ENCODE measurements at regions not wholly inside any gene's neighbourhood (a gene's known extent, or its start where the extent isn't known, plus 50 kb on each side); places are given as distances from the start of the nearest gene placed in this dataset.

DNA sequence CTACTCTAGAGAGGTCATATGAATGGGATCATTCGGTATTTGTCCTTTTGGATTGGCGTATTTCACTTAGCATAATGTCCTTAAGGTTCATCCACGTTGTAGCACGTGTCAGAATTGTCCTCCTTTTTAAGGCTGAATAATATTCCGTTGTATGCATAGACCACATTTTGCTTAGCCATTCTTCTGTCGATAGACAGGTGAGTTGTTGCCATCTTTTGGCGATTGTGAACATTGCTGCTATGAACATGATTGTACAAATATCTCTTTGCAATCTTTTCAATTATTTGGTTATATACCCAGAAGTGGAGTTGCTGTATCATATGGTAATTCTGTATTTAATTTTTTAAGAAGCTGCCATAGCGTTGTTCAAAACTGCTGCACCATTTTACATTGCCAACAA is 52.4 kb upstream of the GOLGA8J start:
- DNase-seq = no peak
- no peak overlapping the region for H3K27ac ChIP-seq (ENCODE audit: low read length)
- H3K9ac ChIP-seq (ENCODE audit: low read length) = no peak overlapping the region
- no peak overlapping the region for H2AFZ ChIP-seq (ENCODE audit: low read length)
- H3K9me2 ChIP-seq (replicated peaks; ENCODE audit: insufficient read depth, low read length) = no peaks in the 10 kb centered on the region
- no peaks in the 10 kb centered on the region for H3K79me2 ChIP-seq (ENCODE audit: low read length)
- H3K4me2 ChIP-seq (ENCODE audit: low read depth, low read length, poor library complexity, severe bottlenecking) = no peak overlapping the region
- no peak overlapping the region for H3K4me3 ChIP-seq (ENCODE audit: low read length)
- H3K4me1 ChIP-seq (ENCODE audit: low read length) = no peaks in the 10 kb centered on the region
- no peaks in the 10 kb centered on the region for H4K20me1 ChIP-seq (ENCODE audit: insufficient read depth, low read depth, low read length)
- H3K36me3 ChIP-seq (ENCODE audit: insufficient read depth, low read length) = no peaks in the 10 kb centered on the region
- H3K27me3 ChIP-seq (ENCODE audit: low read length) = no peaks in the 10 kb centered on the region
- no peaks in the 10 kb centered on the region for H3K9me3 ChIP-seq (ENCODE audit: low read length)

- no peak overlapping the region for H3K9ac ChIP-seq (ENCODE audit: low read length)
- no peaks in the 10 kb centered on the region for H3K79me2 ChIP-seq (ENCODE audit: low read length)
- DNase-seq = no peak
- no peaks in the 10 kb centered on the region for H3K27me3 ChIP-seq (ENCODE audit: low read length)
- no peak overlapping the region for H3K4me3 ChIP-seq (ENCODE audit: low read length)
- no peaks in the 10 kb centered on the region for H4K20me1 ChIP-seq (ENCODE audit: insufficient read depth, low read depth, low read length)
- H3K36me3 ChIP-seq (ENCODE audit: insufficient read depth, low read length) = no peaks in the 10 kb centered on the region
- H3K4me1 ChIP-seq (ENCODE audit: low read length) = no peaks in the 10 kb centered on the region
- H2AFZ ChIP-seq (ENCODE audit: low read length) = no peak overlapping the region
- H3K9me2 ChIP-seq (replicated peaks; ENCODE audit: insufficient read depth, low read length) = no peaks in the 10 kb centered on the region
- no peaks in the 10 kb centered on the region for H3K9me3 ChIP-seq (ENCODE audit: low read length)
- no peak overlapping the region for H3K27ac ChIP-seq (ENCODE audit: low read length)
- H3K4me2 ChIP-seq (ENCODE audit: low read depth, low read length, poor library complexity, severe bottlenecking) = no peak overlapping the region
Observed at GRCh38 chr15:30023798-30024295, 58.9 kb upstream of the GOLGA8J start.

DNA sequence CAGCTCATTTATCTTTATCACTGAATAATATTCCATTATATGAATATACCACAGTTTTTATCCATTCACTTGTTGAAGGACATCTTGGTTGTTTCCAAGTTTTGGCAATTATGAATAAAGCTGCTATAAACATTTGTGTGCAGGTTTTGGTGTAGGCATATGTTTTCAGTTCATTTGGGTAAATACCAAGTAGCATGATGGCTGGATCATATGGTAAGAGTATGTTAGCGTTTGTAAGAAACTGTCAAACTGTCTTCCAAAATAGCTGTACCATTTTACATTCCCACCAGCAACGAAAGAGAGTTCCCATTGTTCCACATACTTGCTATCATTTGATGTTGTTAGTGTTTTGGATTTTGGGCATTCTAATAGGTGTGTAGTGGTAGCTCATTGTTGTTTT is 72.0 kb upstream of the GOLGA8J start:
- DNase-seq = no peak
- Histone ChIP-seq H3K36me3 (ENCODE audit: insufficient read depth, low read length) (no peaks in the 10 kb centered on the region), H3K79me2 (ENCODE audit: low read length) (no peaks in the 10 kb centered on the region), H3K9me3 (ENCODE audit: low read length) (no peaks in the 10 kb centered on the region), H3K9me2 (replicated peaks; ENCODE audit: insufficient read depth, low read length) (no peaks in the 10 kb centered on the region), H3K4me1 (ENCODE audit: low read length) (no peaks in the 10 kb centered on the region), H2AFZ (ENCODE audit: low read length) (no peak overlapping the region), H4K20me1 (ENCODE audit: insufficient read depth, low read depth, low read length) (no peaks in the 10 kb centered on the region), H3K4me3 (ENCODE audit: low read length) (no peak overlapping the region), H3K27me3 (ENCODE audit: low read length) (no peaks in the 10 kb centered on the region), H3K9ac (ENCODE audit: low read length) (no peak overlapping the region), H3K27ac (ENCODE audit: low read length) (no peak overlapping the region), H3K4me2 (ENCODE audit: low read depth, low read length, poor library complexity, severe bottlenecking) (no peak overlapping the region)

- Histone ChIP-seq H3K9me3 (ENCODE audit: low read length) (no peaks in the 10 kb centered on the region), H3K9ac (ENCODE audit: low read length) (no peak overlapping the region), H3K4me1 (ENCODE audit: low read length) (no peaks in the 10 kb centered on the region), H3K4me2 (ENCODE audit: low read depth, low read length, poor library complexity, severe bottlenecking) (no peak overlapping the region), H3K9me2 (replicated peaks; ENCODE audit: insufficient read depth, low read length) (no peaks in the 10 kb centered on the region), H3K79me2 (ENCODE audit: low read length) (no peaks in the 10 kb centered on the region), H3K27ac (ENCODE audit: low read length) (no peak overlapping the region), H2AFZ (ENCODE audit: low read length) (no peak overlapping the region), H3K4me3 (ENCODE audit: low read length) (no peak overlapping the region), H3K36me3 (ENCODE audit: insufficient read depth, low read length) (no peaks in the 10 kb centered on the region), H3K27me3 (ENCODE audit: low read length) (no peaks in the 10 kb centered on the region), H4K20me1 (ENCODE audit: insufficient read depth, low read depth, low read length) (no peaks in the 10 kb centered on the region)
- DNase-seq = no peak
Observed at GRCh38 chr15:30008156-30008555, 74.6 kb upstream of the GOLGA8J start.

- no peak overlapping the region for H2AFZ ChIP-seq (ENCODE audit: low read length)
- no peaks in the 10 kb centered on the region for H3K36me3 ChIP-seq (ENCODE audit: insufficient read depth, low read length)
- H3K79me2 ChIP-seq (ENCODE audit: low read length) = no peaks in the 10 kb centered on the region
- no peaks in the 10 kb centered on the region for H3K27me3 ChIP-seq (ENCODE audit: low read length)
- no peaks in the 10 kb centered on the region for H3K4me1 ChIP-seq (ENCODE audit: low read length)
- 0 out of 2 replicates have a peak, but pooled peaks cover 4% of the 10 kb centered on the region for H3K9me3 ChIP-seq (ENCODE audit: low read length)
- no peaks in the 10 kb centered on the region for H3K9me2 ChIP-seq (replicated peaks; ENCODE audit: insufficient read depth, low read length)
- no peak for DNase-seq
- no peak overlapping the region for H3K27ac ChIP-seq (ENCODE audit: low read length)
- no peaks in the 10 kb centered on the region for H4K20me1 ChIP-seq (ENCODE audit: insufficient read depth, low read depth, low read length)
- H3K4me2 ChIP-seq (ENCODE audit: low read depth, low read length, poor library complexity, severe bottlenecking) = no peak overlapping the region
- H3K4me3 ChIP-seq (ENCODE audit: low read length) = no peak overlapping the region
- no peak overlapping the region for H3K9ac ChIP-seq (ENCODE audit: low read length)
Observed at GRCh38 chr15:30001602-30002001, 81.2 kb upstream of the GOLGA8J start.

DNA sequence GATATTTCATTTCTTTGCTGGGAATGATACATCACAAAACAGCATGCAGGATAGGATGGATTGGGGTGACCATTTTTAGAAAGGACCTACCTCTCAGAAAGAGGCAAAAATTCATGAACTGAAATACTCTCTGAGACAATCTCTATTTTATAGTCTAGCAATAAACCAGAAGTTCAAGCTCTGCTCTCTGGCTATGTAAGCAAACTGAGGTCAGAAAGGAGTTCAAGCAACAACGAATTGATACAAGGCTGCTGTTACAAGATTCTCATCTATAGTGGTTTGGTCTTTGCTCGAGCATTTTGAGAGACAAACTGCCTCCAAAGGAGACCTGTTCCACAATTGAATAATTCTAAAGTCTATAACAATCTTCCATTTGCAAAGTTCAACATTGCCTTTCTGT is 84.7 kb upstream of the GOLGA8J start:
- no peak for DNase-seq
- Histone ChIP-seq H3K4me3 (ENCODE audit: low read length) (no peak overlapping the region), H3K79me2 (ENCODE audit: low read length) (no peaks in the 10 kb centered on the region), H3K9me2 (replicated peaks; ENCODE audit: insufficient read depth, low read length) (no peaks in the 10 kb centered on the region), H3K27ac (ENCODE audit: low read length) (no peak overlapping the region), H3K4me2 (ENCODE audit: low read depth, low read length, poor library complexity, severe bottlenecking) (no peak overlapping the region), H3K4me1 (ENCODE audit: low read length) (no peaks in the 10 kb centered on the region), H3K9ac (ENCODE audit: low read length) (no peak overlapping the region), H4K20me1 (ENCODE audit: insufficient read depth, low read depth, low read length) (no peaks in the 10 kb centered on the region), H3K27me3 (ENCODE audit: low read length) (no peaks in the 10 kb centered on the region), H3K36me3 (ENCODE audit: insufficient read depth, low read length) (no peaks in the 10 kb centered on the region), H3K9me3 (ENCODE audit: low read length) (peaks cover 7% of the 10 kb centered on the region; the same call in 1 of the 2 replicates), H2AFZ (ENCODE audit: low read length) (no peak overlapping the region)

DNA sequence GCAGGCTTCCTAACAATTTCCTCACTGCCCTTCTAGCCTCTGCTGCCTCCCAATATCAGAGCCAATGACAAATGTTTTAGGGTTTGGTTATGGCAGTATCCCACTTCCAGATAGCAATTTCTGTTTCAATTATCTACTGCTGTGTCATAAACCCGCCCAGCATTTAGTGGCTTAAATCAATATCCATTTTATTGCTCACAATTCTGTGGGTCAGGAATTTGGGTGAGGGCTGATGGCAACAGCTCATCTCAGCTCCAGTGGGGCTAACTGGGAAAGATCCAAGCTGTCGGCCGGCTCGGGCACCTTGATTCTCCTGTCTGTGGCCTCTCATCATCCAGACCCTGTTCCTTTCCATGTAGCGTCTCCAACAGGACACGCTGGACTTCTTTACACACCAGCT is 85.3 kb upstream of the GOLGA8J start:
- Histone ChIP-seq H3K9me3 (ENCODE audit: low read length) (peaks cover 7% of the 10 kb centered on the region; the same call in 1 of the 2 replicates), H2AFZ (ENCODE audit: low read length) (no peak overlapping the region), H3K36me3 (ENCODE audit: insufficient read depth, low read length) (no peaks in the 10 kb centered on the region), H3K4me1 (ENCODE audit: low read length) (no peaks in the 10 kb centered on the region), H3K27ac (ENCODE audit: low read length) (no peak overlapping the region), H3K79me2 (ENCODE audit: low read length) (no peaks in the 10 kb centered on the region), H3K27me3 (ENCODE audit: low read length) (no peaks in the 10 kb centered on the region), H3K4me2 (ENCODE audit: low read depth, low read length, poor library complexity, severe bottlenecking) (no peak overlapping the region), H3K9ac (ENCODE audit: low read length) (no peak overlapping the region), H3K9me2 (replicated peaks; ENCODE audit: insufficient read depth, low read length) (no peaks in the 10 kb centered on the region), H4K20me1 (ENCODE audit: insufficient read depth, low read depth, low read length) (no peaks in the 10 kb centered on the region), H3K4me3 (ENCODE audit: low read length) (no peak overlapping the region)
- DNase-seq = no peak

- no peak overlapping the region for H3K4me3 ChIP-seq (ENCODE audit: low read length)
- no peak overlapping the region for H3K4me2 ChIP-seq (ENCODE audit: low read depth, low read length, poor library complexity, severe bottlenecking)
- H3K4me1 ChIP-seq (ENCODE audit: low read length) = no peaks in the 10 kb centered on the region
Observed at GRCh38 chr15:29994284-29994683, 88.5 kb upstream of the GOLGA8J start.

GRCh38 chr15:29990954-29991353 is 91.8 kb upstream of the GOLGA8J start:
- Histone ChIP-seq H3K9ac (ENCODE audit: low read length) (no peak overlapping the region), H3K9me3 (ENCODE audit: low read length) (peaks cover 3% of the 10 kb centered on the region; the same call in 1 of the 2 replicates), H3K9me2 (replicated peaks; ENCODE audit: insufficient read depth, low read length) (no peaks in the 10 kb centered on the region), H2AFZ (ENCODE audit: low read length) (no peak overlapping the region), H3K79me2 (ENCODE audit: low read length) (no peaks in the 10 kb centered on the region), H3K27ac (ENCODE audit: low read length) (no peak overlapping the region), H3K27me3 (ENCODE audit: low read length) (no peaks in the 10 kb centered on the region), H3K4me1 (ENCODE audit: low read length) (no peaks in the 10 kb centered on the region), H3K36me3 (ENCODE audit: insufficient read depth, low read length) (no peaks in the 10 kb centered on the region), H3K4me2 (ENCODE audit: low read depth, low read length, poor library complexity, severe bottlenecking) (no peak overlapping the region), H4K20me1 (ENCODE audit: insufficient read depth, low read depth, low read length) (no peaks in the 10 kb centered on the region), H3K4me3 (ENCODE audit: low read length) (no peak overlapping the region)
- no peak for DNase-seq

More at GRCh38 chr15:29994284-29994683, 88.5 kb upstream of the GOLGA8J start:
- Histone ChIP-seq H3K27ac (ENCODE audit: low read length) (no peak overlapping the region), H3K9me2 (replicated peaks; ENCODE audit: insufficient read depth, low read length) (no peaks in the 10 kb centered on the region), H4K20me1 (ENCODE audit: insufficient read depth, low read depth, low read length) (no peaks in the 10 kb centered on the region), H2AFZ (ENCODE audit: low read length) (no peak overlapping the region), H3K9ac (ENCODE audit: low read length) (no peak overlapping the region), H3K79me2 (ENCODE audit: low read length) (no peaks in the 10 kb centered on the region), H3K9me3 (ENCODE audit: low read length) (peaks cover 3% of the 10 kb centered on the region; the same call in 1 of the 2 replicates), H3K27me3 (ENCODE audit: low read length) (no peaks in the 10 kb centered on the region), H3K36me3 (ENCODE audit: insufficient read depth, low read length) (no peaks in the 10 kb centered on the region)
- DNase-seq = no peak
